ENCODE measurements at regions not wholly inside any gene's neighbourhood (a gene's known extent, or its start where the extent isn't known, plus 50 kb on each side); places are given as distances from the start of the nearest gene placed in this dataset.

- Histone ChIP-seq H3K27ac (no peak overlapping the region), H3K4me1 (ENCODE audit: control insufficient read depth in 1 of 2, low read depth in 2 of 2) (no peaks in the 10 kb centered on the region), H3K4me3 (no peak overlapping the region), H3K36me3 (no peaks in the 10 kb centered on the region), H3K27me3 (replicated peaks; ENCODE audit: insufficient read depth) (no peaks in the 10 kb centered on the region), H3K9me3 (no peaks in the 10 kb centered on the region)
- no peak for ATAC-seq (ENCODE audit: insufficient number of reproducible peaks, low FRiP score, low read depth)
- no peak for TF ChIP-seq CTCF (IDR thresholded peaks at IDR 0.05)
- no peak for DNase-seq (ENCODE audit: low spot score)
Observed at GRCh38 chr5:29054694-29055093, 2016.3 kb upstream of the CDH9 start.

- Histone ChIP-seq H3K27ac (no peak overlapping the region), H3K4me1 (ENCODE audit: control insufficient read depth in 1 of 2, low read depth in 2 of 2) (no peaks in the 10 kb centered on the region), H3K27me3 (replicated peaks; ENCODE audit: insufficient read depth) (no peaks in the 10 kb centered on the region), H3K36me3 (no peaks in the 10 kb centered on the region), H3K9me3 (no peaks in the 10 kb centered on the region), H3K4me3 (no peak overlapping the region)
- ATAC-seq (ENCODE audit: insufficient number of reproducible peaks, low FRiP score, low read depth) (no peak), DNase-seq (ENCODE audit: low spot score) (no peak)
- TF ChIP-seq CTCF (IDR thresholded peaks at IDR 0.05): no peak
Observed at GRCh38 chr5:29054282-29054681, 2015.9 kb upstream of the CDH9 start.

GRCh38 chr5:29051509-29051908 lies 2013.1 kb upstream of the CDH9 start:
- ATAC-seq (ENCODE audit: insufficient number of reproducible peaks, low FRiP score, low read depth) (no peak), DNase-seq (ENCODE audit: low spot score) (no peak)
- no peaks in the 10 kb centered on the region for H3K9me3 ChIP-seq
- no peaks in the 10 kb centered on the region for H3K36me3 ChIP-seq
- no peaks in the 10 kb centered on the region for H3K27me3 ChIP-seq (replicated peaks; ENCODE audit: insufficient read depth)
- no peak for TF ChIP-seq CTCF (IDR thresholded peaks at IDR 0.05)
- H3K4me1 ChIP-seq (ENCODE audit: control insufficient read depth in 1 of 2, low read depth in 2 of 2): no peaks in the 10 kb centered on the region
- no peak overlapping the region for H3K27ac ChIP-seq
- H3K4me3 ChIP-seq: no peak overlapping the region

DNA sequence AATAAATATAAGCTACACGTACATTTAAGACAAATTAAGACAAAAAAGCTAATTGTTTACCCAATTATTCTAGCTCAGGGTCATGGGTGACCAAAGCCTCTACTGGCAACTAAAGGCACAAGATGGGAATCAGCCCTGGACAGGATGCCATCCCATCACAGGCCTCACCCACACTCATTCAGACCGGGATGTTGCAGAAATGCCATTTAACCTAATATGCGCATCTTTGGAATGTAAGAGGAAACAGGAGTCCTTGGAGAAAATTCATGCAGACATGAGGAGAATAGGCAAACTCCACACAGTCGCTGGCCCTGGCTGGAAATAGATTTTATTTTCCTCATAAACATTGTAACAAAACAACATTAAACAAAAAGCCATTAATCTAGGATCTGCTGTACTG lies 2003.8 kb upstream of the CDH9 start:
- no peaks in the 10 kb centered on the region for H3K36me3 ChIP-seq
- DNase-seq (ENCODE audit: low spot score): no peak
- TF ChIP-seq CTCF (IDR thresholded peaks at IDR 0.05): no peak
- no peak for ATAC-seq (ENCODE audit: insufficient number of reproducible peaks, low FRiP score, low read depth)
- no peak overlapping the region for H3K27ac ChIP-seq
- H3K4me3 ChIP-seq: no peak overlapping the region
- H3K9me3 ChIP-seq: no peaks in the 10 kb centered on the region
- no peaks in the 10 kb centered on the region for H3K4me1 ChIP-seq (ENCODE audit: control insufficient read depth in 1 of 2, low read depth in 2 of 2)
- H3K27me3 ChIP-seq (replicated peaks; ENCODE audit: insufficient read depth): no peaks in the 10 kb centered on the region

GRCh38 chr5:29040404-29040803 lies 2002.0 kb upstream of the CDH9 start:
- Histone ChIP-seq H3K4me1 (ENCODE audit: control insufficient read depth in 1 of 2, low read depth in 2 of 2) (no peaks in the 10 kb centered on the region), H3K9me3 (no peaks in the 10 kb centered on the region)
- no peak for ATAC-seq (ENCODE audit: insufficient number of reproducible peaks, low FRiP score, low read depth)

More at GRCh38 chr5:29040404-29040803, 2002.0 kb upstream of the CDH9 start:
- Histone ChIP-seq H3K4me3 (no peak overlapping the region), H3K27ac (no peak overlapping the region), H3K27me3 (replicated peaks; ENCODE audit: insufficient read depth) (no peaks in the 10 kb centered on the region), H3K36me3 (no peaks in the 10 kb centered on the region)
- DNase-seq (ENCODE audit: low spot score): no peak
- TF ChIP-seq CTCF (IDR thresholded peaks at IDR 0.05): no peak
